22Rv1 (cell line): ENCODE measurements at regions not wholly inside any gene's neighbourhood (a gene's known extent, or its start where the extent isn't known, plus 50 kb on each side); places are given as distances from the start of the nearest gene placed in this dataset.

Source experiments
- H3K27ac ChIP-seq: fragments of 450-650 bp; 2 replicates; pipeline ENCODE4 v1.5.1; 2017
- ZFX ChIP-seq: fragments of 450-650 bp; IDR thresholded peaks from 2 replicates; pipeline ENCODE4 v1.6.1; 2017; ENCODE audit warnings: antibody characterized with exemption, borderline replicate concordance
- TF ChIP-seq, protein P1 (sequence below): fragments of 450-650 bp; IDR thresholded peaks from 2 replicates; pipeline ENCODE4 v1.5.1; 2017; ENCODE audit warnings: mild to moderate bottlenecking

DNA sequence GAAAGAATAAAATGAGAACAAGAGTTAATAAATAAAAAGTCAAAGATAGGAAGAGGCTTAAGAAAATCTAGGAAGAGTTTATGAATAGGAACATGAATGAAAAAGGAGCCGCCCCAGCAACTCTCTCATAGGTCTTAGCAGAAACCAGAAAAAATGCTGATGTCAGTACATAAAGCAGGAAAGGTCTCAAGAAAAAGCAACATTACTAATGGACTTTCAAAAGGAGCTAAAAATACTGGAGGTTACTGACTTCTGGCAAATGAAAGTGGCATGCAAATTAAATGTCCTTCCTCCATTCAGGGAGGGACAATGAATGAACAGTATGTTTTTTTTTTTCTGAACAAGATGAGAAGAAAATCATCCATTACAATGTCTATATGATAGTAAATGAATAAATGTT is 387.6 kb downstream of the BRINP2 start:
- no peak overlapping the region for H3K27ac ChIP-seq
- TF ChIP-seq, protein P1, sequence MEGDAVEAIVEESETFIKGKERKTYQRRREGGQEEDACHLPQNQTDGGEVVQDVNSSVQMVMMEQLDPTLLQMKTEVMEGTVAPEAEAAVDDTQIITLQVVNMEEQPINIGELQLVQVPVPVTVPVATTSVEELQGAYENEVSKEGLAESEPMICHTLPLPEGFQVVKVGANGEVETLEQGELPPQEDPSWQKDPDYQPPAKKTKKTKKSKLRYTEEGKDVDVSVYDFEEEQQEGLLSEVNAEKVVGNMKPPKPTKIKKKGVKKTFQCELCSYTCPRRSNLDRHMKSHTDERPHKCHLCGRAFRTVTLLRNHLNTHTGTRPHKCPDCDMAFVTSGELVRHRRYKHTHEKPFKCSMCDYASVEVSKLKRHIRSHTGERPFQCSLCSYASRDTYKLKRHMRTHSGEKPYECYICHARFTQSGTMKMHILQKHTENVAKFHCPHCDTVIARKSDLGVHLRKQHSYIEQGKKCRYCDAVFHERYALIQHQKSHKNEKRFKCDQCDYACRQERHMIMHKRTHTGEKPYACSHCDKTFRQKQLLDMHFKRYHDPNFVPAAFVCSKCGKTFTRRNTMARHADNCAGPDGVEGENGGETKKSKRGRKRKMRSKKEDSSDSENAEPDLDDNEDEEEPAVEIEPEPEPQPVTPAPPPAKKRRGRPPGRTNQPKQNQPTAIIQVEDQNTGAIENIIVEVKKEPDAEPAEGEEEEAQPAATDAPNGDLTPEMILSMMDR: no peak
- TF ChIP-seq ZFX: no peak

DNA sequence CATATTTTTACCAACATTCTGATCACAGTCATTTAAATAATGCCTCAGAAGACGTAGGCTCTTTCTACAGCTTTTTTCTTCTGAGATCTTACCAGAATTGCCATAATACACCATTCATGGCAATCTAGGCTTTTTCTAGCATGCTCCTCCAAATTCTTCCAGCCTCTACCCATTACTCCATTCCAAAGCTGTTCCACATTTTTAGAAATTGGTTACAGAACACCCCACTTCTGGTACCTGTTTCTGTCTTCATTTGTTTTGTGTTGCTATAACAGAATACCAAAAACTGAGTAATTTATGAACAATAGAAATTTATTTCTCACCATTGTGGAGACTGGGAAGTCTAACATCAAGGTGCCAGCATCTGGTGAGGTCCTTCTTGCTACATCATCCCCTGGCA is 385.4 kb downstream of the BRINP2 start:
- TF ChIP-seq ZFX: no peak
- TF ChIP-seq, protein P1: no peak
- no peak overlapping the region for H3K27ac ChIP-seq

DNA sequence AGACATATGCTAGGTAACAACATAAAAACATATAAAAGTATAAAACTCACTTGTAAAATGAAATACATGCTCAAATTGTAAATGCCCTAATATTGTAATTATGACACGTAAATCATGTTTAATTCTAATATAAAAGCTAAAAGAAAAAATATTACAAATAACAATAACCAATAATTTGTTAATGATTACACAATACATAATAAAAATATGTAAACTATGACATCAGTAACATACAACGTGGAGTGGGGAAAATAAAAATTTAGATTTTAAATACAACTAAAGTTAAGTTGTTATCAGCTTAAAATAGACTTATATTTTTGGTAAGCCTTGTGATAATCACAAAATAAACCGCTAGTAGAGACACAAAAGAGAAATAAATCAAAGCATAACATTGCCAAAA is 376.4 kb downstream of the BRINP2 start:
- TF ChIP-seq, protein P1: no peak
- no peak for TF ChIP-seq ZFX

DNA sequence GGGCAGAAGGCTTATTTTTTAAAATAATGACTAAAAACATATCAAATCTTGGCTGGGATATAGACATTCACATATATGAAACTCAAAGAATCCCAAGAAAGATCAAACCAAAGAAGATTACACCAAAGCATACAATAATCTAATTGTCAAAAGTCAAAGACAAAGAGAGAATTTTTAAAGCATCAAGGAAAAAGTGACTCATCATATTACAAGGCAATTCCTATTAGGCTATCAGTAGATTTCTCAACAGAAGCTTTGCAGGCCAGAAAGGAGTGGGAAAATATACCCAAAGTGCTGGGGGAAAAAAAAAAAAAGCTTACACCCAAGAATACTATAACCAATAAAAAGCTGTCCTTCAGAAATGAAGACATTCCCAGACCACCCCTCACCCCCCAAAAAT is 375.6 kb downstream of the BRINP2 start:
- no peak for TF ChIP-seq ZFX
- TF ChIP-seq, protein P1: no peak
- no peak overlapping the region for H3K27ac ChIP-seq

More for the DNA sequence above, 376.4 kb downstream of the BRINP2 start:
- H3K27ac ChIP-seq: no peak overlapping the region

DNA sequence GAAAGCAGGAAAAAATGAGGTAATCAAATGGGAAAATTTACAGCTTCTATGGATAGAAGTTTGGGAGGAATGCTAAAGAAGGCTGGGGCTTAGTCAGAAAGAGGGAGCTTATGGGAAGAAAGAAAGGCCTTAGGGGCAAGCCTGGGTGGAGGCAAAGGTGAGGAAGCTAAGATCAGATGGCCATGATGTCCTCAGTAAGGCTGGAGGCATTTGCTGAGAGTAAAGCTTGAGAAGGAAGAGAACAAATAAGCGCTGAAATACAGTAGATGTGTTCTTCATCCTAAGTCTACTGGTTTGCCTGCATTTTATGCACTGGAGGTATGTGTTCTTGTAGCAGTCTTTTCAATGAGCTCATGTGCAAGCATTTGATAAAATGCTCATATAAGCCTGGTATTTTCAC is 355.4 kb downstream of the BRINP2 start:
- no peak overlapping the region for H3K27ac ChIP-seq
- TF ChIP-seq ZFX: no peak
- TF ChIP-seq, protein P1: no peak

DNA sequence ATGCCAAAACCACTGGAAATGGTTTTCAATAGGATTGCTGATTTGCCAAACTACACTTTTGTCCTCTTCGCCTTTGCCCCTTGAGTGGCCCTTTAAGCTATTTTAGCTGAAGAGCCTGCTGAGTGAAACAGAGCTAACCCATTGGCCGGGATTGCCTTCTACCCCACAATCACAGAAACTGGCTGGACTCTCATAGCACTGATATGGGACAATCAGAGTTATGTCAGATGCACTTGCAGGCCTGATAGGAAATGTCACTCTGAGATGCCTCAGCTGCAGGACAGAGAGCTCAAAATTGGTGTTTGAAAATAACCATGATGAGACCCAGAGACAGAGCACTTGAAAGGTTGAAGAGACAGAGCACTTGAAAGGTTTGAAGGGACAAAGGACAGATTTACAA is 354.4 kb downstream of the BRINP2 start:
- no peak overlapping the region for H3K27ac ChIP-seq
- TF ChIP-seq, protein P1: no peak
- TF ChIP-seq ZFX: no peak

DNA sequence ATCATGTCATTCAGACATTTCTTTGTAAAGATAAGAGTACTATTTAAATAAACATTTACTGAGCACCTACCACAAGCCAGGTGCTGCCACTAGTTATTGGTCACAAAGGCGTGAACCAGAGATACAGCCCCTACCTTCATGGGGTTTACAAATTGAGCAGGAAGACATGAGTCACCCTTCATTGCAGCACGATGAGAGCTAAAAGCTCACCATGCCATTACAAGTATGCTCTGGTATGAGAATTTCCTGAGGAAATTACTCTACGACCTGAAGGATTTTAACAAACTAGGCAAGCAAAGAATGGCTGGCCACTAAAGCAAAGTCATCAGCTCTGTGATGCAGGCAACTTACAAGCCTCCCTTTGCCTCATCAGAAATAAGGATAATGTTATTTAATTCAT is 346.8 kb downstream of the BRINP2 start:
- TF ChIP-seq, protein P1: no peak
- no peak for TF ChIP-seq ZFX
- no peak overlapping the region for H3K27ac ChIP-seq
